Endodermal cell (in vitro differentiated cells): ENCODE measurements at regions not wholly inside any gene's neighbourhood (a gene's known extent, or its start where the extent isn't known, plus 50 kb on each side); places are given as distances from the start of the nearest gene placed in this dataset.
A peak's percentile ranks its signal among the peaks of the same experiment; 100 is the strongest.

Source experiments
- DNase-seq: peaks from one replicate; pipeline ENCODE4 v3.0.0-alpha.2; 2017
- H3K27ac ChIP-seq: 2 replicates; pipeline ENCODE4 v1.5.1; 2013; ENCODE audit warnings: mild to moderate bottlenecking, low read depth, low read length, moderate library complexity
- H3K27me3 ChIP-seq: 2 replicates; pipeline ENCODE4 v1.6.1; 2013; ENCODE audit warnings: mild to moderate bottlenecking, low read length, moderate library complexity; ENCODE audit not compliant: insufficient read depth, control insufficient read depth, poor library complexity, severe bottlenecking
- H3K36me3 ChIP-seq: 2 replicates; pipeline ENCODE4 v1.7.0; 2013; ENCODE audit warnings: mild to moderate bottlenecking, low read length, moderate library complexity; ENCODE audit not compliant: control insufficient read depth, insufficient read depth
- H3K4me1 ChIP-seq: one replicate; pipeline ENCODE4 v1.7.0; 2013; ENCODE audit warnings: low read length; ENCODE audit not compliant: control insufficient read depth, insufficient read depth
- H3K4me3 ChIP-seq: 2 replicates; pipeline ENCODE4 v1.5.1; 2013; ENCODE audit warnings: mild to moderate bottlenecking, low read length, moderate library complexity
- H3K9ac ChIP-seq: 2 replicates; pipeline ENCODE4 v1.6.1; 2013; ENCODE audit warnings: mild to moderate bottlenecking, low read length, moderate library complexity; ENCODE audit not compliant: poor library complexity, severe bottlenecking; ENCODE audit errors: extremely low read depth
- H3K9me3 ChIP-seq: 2 replicates; pipeline ENCODE4 v1.6.1; 2013; ENCODE audit warnings: mild to moderate bottlenecking, low read length, moderate library complexity; ENCODE audit not compliant: control insufficient read depth
- H3K27ac Mint-ChIP-seq: 2 replicates; pipeline ENCODE4 v1.8.0; 2020; ENCODE audit warnings: mixed read lengths
- H3K27me3 Mint-ChIP-seq: 2 replicates; pipeline ENCODE4 v1.8.0; 2021; ENCODE audit warnings: mild to moderate bottlenecking, mixed read lengths; ENCODE audit not compliant: insufficient read depth
- H3K36me3 Mint-ChIP-seq: 2 replicates; pipeline ENCODE4 v1.8.0; 2020; ENCODE audit warnings: low read depth, mixed read lengths
- H3K4me1 Mint-ChIP-seq: 2 replicates; pipeline ENCODE4 v1.8.0; 2020; ENCODE audit warnings: mixed read lengths
- H3K4me3 Mint-ChIP-seq: 2 replicates; pipeline ENCODE4 v1.8.0; 2020; ENCODE audit warnings: mild to moderate bottlenecking, moderate library complexity, mixed read lengths
- H3K9me3 Mint-ChIP-seq: 2 replicates; pipeline ENCODE4 v1.8.0; 2020; ENCODE audit warnings: mild to moderate bottlenecking, mixed read lengths
- CTCF ChIP-seq: fragments of 200-600 bp; sonication (generic); conservative IDR thresholded peaks from 2 replicates; pipeline ENCODE4 v1.5.0; 2021; ENCODE audit warnings: antibody characterized with exemption, mild to moderate bottlenecking
- WGBS, 2 experiments: methylation state at CpG; one replicate each; pipeline versions ENCODE4 v1.1.5 to v1.1.7; 2013; ENCODE audit warnings: missing lambda C conversion rate in 2 of 2, mixed read lengths in 1 of 2; ENCODE audit not compliant: insufficient coverage in 1 of 2, insufficient read length in 1 of 2; 5-methylcytosine and 5-hydroxymethylcytosine counted together

- no peaks in the 10 kb centered on the region for H3K9me3 ChIP-seq
- no peaks in the 10 kb centered on the region for H3K9me3 Mint-ChIP-seq
- peaks cover 54% of the 10 kb centered on the region for H3K27me3 Mint-ChIP-seq
- H3K27ac ChIP-seq = no peak overlapping the region
- H3K27ac Mint-ChIP-seq = no peak overlapping the region
- H3K36me3 ChIP-seq = no peaks in the 10 kb centered on the region
- peaks cover 3% of the 10 kb centered on the region for H3K4me1 ChIP-seq
- peak; percentile 43 for TF ChIP-seq CTCF
- H3K4me1 Mint-ChIP-seq = peaks cover 42% of the 10 kb centered on the region
- peaks cover 31% of the 10 kb centered on the region for H3K27me3 ChIP-seq
- WGBS, 2 experiments = 43 to 45% methylated on average over 1 to 5 of the region's 5 CpGs
- no peaks in the 10 kb centered on the region for H3K36me3 Mint-ChIP-seq
- DNase-seq = no peak
- no peak overlapping the region for H3K9ac ChIP-seq
- no peak overlapping the region for H3K4me3 Mint-ChIP-seq
- H3K4me3 ChIP-seq = no peak overlapping the region
These were observed 482.8 kb upstream of the TBX3 start for GRCh38 chr12:115166698-115167315.

GRCh38 chr12:115163710-115164109 lies 479.7 kb upstream of the TBX3 start:
- Histone ChIP-seq H3K27me3 (peaks cover 14% of the 10 kb centered on the region), H3K36me3 (no peaks in the 10 kb centered on the region), H3K9ac (no peak overlapping the region), H3K4me3 (no peak overlapping the region), H3K27ac (no peak overlapping the region), H3K9me3 (no peaks in the 10 kb centered on the region), H3K4me1 (peaks cover 3% of the 10 kb centered on the region)
- peaks cover 61% of the 10 kb centered on the region for H3K4me1 Mint-ChIP-seq
- no peaks in the 10 kb centered on the region for H3K36me3 Mint-ChIP-seq
- TF ChIP-seq CTCF = no peak
- peak overlapping the region; percentile 82 for H3K27ac Mint-ChIP-seq
- no peaks in the 10 kb centered on the region for H3K9me3 Mint-ChIP-seq
- DNase-seq = peak; percentile 78
- no peak overlapping the region for H3K4me3 Mint-ChIP-seq
- WGBS, 2 experiments = 49 to 59% methylated on average over 8 of the region's 8 CpGs
- peaks cover 25% of the 10 kb centered on the region for H3K27me3 Mint-ChIP-seq

GRCh38 chr12:115160271-115161128 lies 476.5 kb upstream of the TBX3 start:
- Mint-ChIP-seq H3K4me1 (peaks cover 50% of the 10 kb centered on the region), H3K27ac (no peak overlapping the region), H3K4me3 (no peak overlapping the region), H3K36me3 (no peaks in the 10 kb centered on the region), H3K9me3 (no peaks in the 10 kb centered on the region), H3K27me3 (peaks cover 8% of the 10 kb centered on the region)
- Histone ChIP-seq H3K27me3 (no peaks in the 10 kb centered on the region), H3K4me3 (no peak overlapping the region), H3K27ac (no peak overlapping the region), H3K4me1 (peaks cover 3% of the 10 kb centered on the region), H3K9ac (no peak overlapping the region), H3K36me3 (no peaks in the 10 kb centered on the region), H3K9me3 (no peaks in the 10 kb centered on the region)
- TF ChIP-seq CTCF = no peak
- no peak for DNase-seq
- 76 to 87% methylated on average over 3 to 6 of the region's 6 CpGs for WGBS, 2 experiments
